H9 (cell line): ENCODE measurements at regions not wholly inside any gene's neighbourhood (a gene's known extent, or its start where the extent isn't known, plus 50 kb on each side); places are given as distances from the start of the nearest gene placed in this dataset.

Source experiments
- DNase-seq: peaks from one replicate; pipeline ENCODE4 v3.0.0-alpha.2; 2017
- H2AFZ ChIP-seq: one replicate; pipeline ENCODE4 v1.6.1; 2013; ENCODE audit warnings: mild to moderate bottlenecking, low read length, control low read depth, moderate library complexity
- H2AK5ac ChIP-seq: 2 replicates; pipeline ENCODE4 v1.6.1; 2013; ENCODE audit warnings: low read length, control low read depth, mixed read lengths; ENCODE audit not compliant: insufficient read length
- H2BK120ac ChIP-seq: one replicate; pipeline ENCODE4 v1.6.1; 2013; ENCODE audit warnings: low read depth, mild to moderate bottlenecking, low read length, control low read depth, inconsistent platforms; ENCODE audit not compliant: poor library complexity, severe bottlenecking
- H2BK12ac ChIP-seq: 2 replicates; pipeline ENCODE4 v1.6.1; 2013; ENCODE audit warnings: low read length, control low read depth, mixed read lengths, low read depth; ENCODE audit not compliant: insufficient read length
- H2BK15ac ChIP-seq: 2 replicates; pipeline ENCODE4 v1.6.1; 2013; ENCODE audit warnings: low read depth, low read length, control low read depth
- H2BK20ac ChIP-seq: one replicate; pipeline ENCODE4 v1.6.1; 2013; ENCODE audit warnings: low read depth, mild to moderate bottlenecking, low read length, control low read depth, inconsistent platforms; ENCODE audit not compliant: poor library complexity, severe bottlenecking
- H2BK5ac ChIP-seq: 2 replicates; pipeline ENCODE4 v1.6.1; 2013; ENCODE audit warnings: low read length, control low read depth, mixed read lengths; ENCODE audit not compliant: insufficient read length
- H3K14ac ChIP-seq: 2 replicates; pipeline ENCODE4 v1.6.1; 2013; ENCODE audit warnings: low read length, control low read depth; ENCODE audit not compliant: insufficient read depth
- H3K18ac ChIP-seq: 2 replicates; pipeline ENCODE4 v1.6.1; 2013; ENCODE audit warnings: low read depth, mild to moderate bottlenecking, mixed read lengths, low read length, control low read depth; ENCODE audit not compliant: insufficient read length
- H3K23ac ChIP-seq: 2 replicates; pipeline ENCODE4 v1.6.1; 2013; ENCODE audit warnings: low read length, control low read depth, mixed read lengths, low read depth; ENCODE audit not compliant: insufficient read length
- H3K23me2 ChIP-seq: 2 replicates; pipeline ENCODE4 v1.6.1; 2013; ENCODE audit warnings: low read depth, mild to moderate bottlenecking, mixed read lengths, low read length, control low read depth; ENCODE audit not compliant: insufficient read length, poor library complexity, severe bottlenecking
- H3K27ac ChIP-seq: 2 replicates; pipeline ENCODE4 v1.5.1; 2013; ENCODE audit warnings: low read length, control low read depth, mixed read lengths, low read depth; ENCODE audit not compliant: insufficient read length
- H3K27me3 ChIP-seq: 2 replicates; pipeline ENCODE4 v1.6.1; 2013; ENCODE audit warnings: low read length, control low read depth, inconsistent platforms; ENCODE audit not compliant: insufficient read depth
- H3K4ac ChIP-seq: 2 replicates; pipeline ENCODE4 v1.6.1; 2013; ENCODE audit warnings: low read depth, mild to moderate bottlenecking, control low read depth, inconsistent platforms, low read length, moderate library complexity
- H3K4me1 ChIP-seq: 2 replicates; pipeline ENCODE4 v1.6.1; 2013; ENCODE audit warnings: low read length, control low read depth, inconsistent platforms; ENCODE audit not compliant: insufficient read depth
- H3K4me2 ChIP-seq: 2 replicates; pipeline ENCODE4 v1.6.1; 2013; ENCODE audit warnings: low read length, control low read depth, mixed read lengths; ENCODE audit not compliant: insufficient read length, insufficient read depth
- H3K56ac ChIP-seq: 2 replicates; pipeline ENCODE4 v1.6.1; 2013; ENCODE audit warnings: low read depth, mild to moderate bottlenecking, mixed read lengths, low read length, control low read depth; ENCODE audit not compliant: insufficient read length
- H3K79me1 ChIP-seq: 2 replicates; pipeline ENCODE4 v1.6.1; 2013; ENCODE audit warnings: low read depth, mild to moderate bottlenecking, moderate library complexity, low read length, control low read depth, inconsistent platforms; ENCODE audit not compliant: insufficient read depth, poor library complexity, severe bottlenecking
- H3K79me2 ChIP-seq: 2 replicates; pipeline ENCODE4 v1.6.1; 2013; ENCODE audit warnings: low read length, control low read depth, inconsistent platforms; ENCODE audit not compliant: insufficient read depth
- H3K9ac ChIP-seq: 2 replicates; pipeline ENCODE4 v1.6.1; 2013; ENCODE audit warnings: low read length, control low read depth, mixed read lengths; ENCODE audit not compliant: insufficient read length; ENCODE audit errors: extremely low read depth
- H3K9me3 ChIP-seq: one replicate; pipeline ENCODE4 v1.6.1; 2013; ENCODE audit warnings: low read depth, low read length, inconsistent platforms; ENCODE audit not compliant: control insufficient read depth
- H3T11ph ChIP-seq: one replicate; pipeline ENCODE4 v1.6.1; 2013; ENCODE audit warnings: mild to moderate bottlenecking, low read length, control low read depth, inconsistent platforms
- H4K20me1 ChIP-seq: one replicate; pipeline ENCODE4 v1.6.1; 2013; ENCODE audit not compliant: control insufficient read depth, insufficient read length, insufficient read depth
- H4K5ac ChIP-seq: 2 replicates; pipeline ENCODE4 v1.6.1; 2013; ENCODE audit warnings: low read depth, mild to moderate bottlenecking, mixed read lengths, low read length, control low read depth; ENCODE audit not compliant: insufficient read length
- H4K8ac ChIP-seq: replicated peaks from 2 replicates; pipeline ENCODE4 v1.6.1; 2013; ENCODE audit warnings: low read length, control low read depth, mixed read lengths, low read depth; ENCODE audit not compliant: insufficient read length
- H4K91ac ChIP-seq: 2 replicates; pipeline ENCODE4 v1.6.1; 2013; ENCODE audit warnings: low read depth, mild to moderate bottlenecking, moderate library complexity, mixed read lengths, low read length, control low read depth; ENCODE audit not compliant: insufficient read length
- H3K27ac Mint-ChIP-seq, 3 experiments: 2 replicates in 2 of 3; 3 replicates in 1 of 3; pipeline ENCODE4 v1.8.0; 2020 to 2021; ENCODE audit warnings: mixed read lengths in 3 of 3, mild to moderate bottlenecking in 1 of 3, moderate library complexity in 1 of 3
- H3K27me3 Mint-ChIP-seq: 2 replicates; pipeline ENCODE4 v1.8.0; 2021; ENCODE audit warnings: low read depth, mild to moderate bottlenecking, moderate library complexity, mixed read lengths
- H3K36me3 Mint-ChIP-seq, 3 experiments: 2 replicates in 2 of 3; 3 replicates in 1 of 3; pipeline ENCODE4 v1.8.0; 2020 to 2021; ENCODE audit warnings: low read depth in 3 of 3, mixed read lengths in 3 of 3; ENCODE audit not compliant: insufficient read depth in 1 of 3
- H3K4me1 Mint-ChIP-seq, 2 experiments: 2 replicates each; pipeline ENCODE4 v1.8.0; 2020; ENCODE audit warnings: mixed read lengths in 2 of 2
- H3K4me3 Mint-ChIP-seq, 2 experiments: 2 replicates in 1 of 2; 3 replicates in 1 of 2; pipeline ENCODE4 v1.8.0; 2020 to 2021; ENCODE audit warnings: mild to moderate bottlenecking in 2 of 2, mixed read lengths in 2 of 2, moderate library complexity in 1 of 2
- H3K9me3 Mint-ChIP-seq, 2 experiments: 2 replicates in 1 of 2; 3 replicates in 1 of 2; pipeline ENCODE4 v1.8.0; 2020; ENCODE audit warnings: mild to moderate bottlenecking in 2 of 2, mixed read lengths in 2 of 2, moderate library complexity in 1 of 2
- WGBS: extraction: QIAGEN DNeasy Blood & Tissue Kit; methylation state at CpG from one replicate; pipeline ENCODE4 v1.1.7; 2013; ENCODE audit warnings: missing lambda C conversion rate, low lambda C conversion rate, mixed read lengths; ENCODE audit not compliant: insufficient read length; ENCODE audit errors: extremely low coverage; 5-methylcytosine and 5-hydroxymethylcytosine counted together
- TF ChIP-seq, protein P1 (sequence below): fragments of 200-600 bp; sonication (generic); conservative IDR thresholded peaks from 3 replicates; pipeline ENCODE4 v1.8.0; 2021; ENCODE audit warnings: antibody characterized with exemption, mild to moderate bottlenecking

- Histone ChIP-seq H3K9ac (no peak overlapping the region), H3K79me1 (no peaks in the 10 kb centered on the region), H3K4ac (no peak overlapping the region), H4K8ac (no peak overlapping the region), H3K56ac (no peak overlapping the region), H3K18ac (no peak overlapping the region), H4K5ac (no peak overlapping the region), H2BK5ac (no peak overlapping the region), H3K27ac (no peak overlapping the region), H3K9me3 (no peaks in the 10 kb centered on the region), H3T11ph (no peak overlapping the region), H3K4me1 (no peaks in the 10 kb centered on the region), H2BK15ac (no peak overlapping the region), H3K14ac (no peak overlapping the region), H3K23me2 (no peaks in the 10 kb centered on the region), H4K91ac (no peak overlapping the region), H2BK20ac (no peak overlapping the region), H2BK120ac (no peak overlapping the region), H2AFZ (no peak overlapping the region), H2AK5ac (no peak overlapping the region), H3K79me2 (no peaks in the 10 kb centered on the region), H3K27me3 (no peaks in the 10 kb centered on the region), H4K20me1 (no peaks in the 10 kb centered on the region), H2BK12ac (no peak overlapping the region), H3K23ac (no peak overlapping the region), H3K4me2 (no peak overlapping the region)
- DNase-seq = no peak
- WGBS = no CpG with 5 or more reads among the region's 17 CpGs
- no peak overlapping the region for H3K4me3 Mint-ChIP-seq
- H3K27me3 Mint-ChIP-seq = peaks cover 3% of the 10 kb centered on the region
- H3K36me3 Mint-ChIP-seq = no peaks in the 10 kb centered on the region
- H3K4me1 Mint-ChIP-seq = 0 out of 4 replicates have a peak, but pooled peaks cover 0 to 4% of the 10 kb centered on the region in 2 experiments
- H3K27ac Mint-ChIP-seq = no peak overlapping the region
- peaks cover 0 to 1% of the 10 kb centered on the region in 2 experiments; a peak in 1 of 5 replicates for H3K9me3 Mint-ChIP-seq
- TF ChIP-seq, protein P1, sequence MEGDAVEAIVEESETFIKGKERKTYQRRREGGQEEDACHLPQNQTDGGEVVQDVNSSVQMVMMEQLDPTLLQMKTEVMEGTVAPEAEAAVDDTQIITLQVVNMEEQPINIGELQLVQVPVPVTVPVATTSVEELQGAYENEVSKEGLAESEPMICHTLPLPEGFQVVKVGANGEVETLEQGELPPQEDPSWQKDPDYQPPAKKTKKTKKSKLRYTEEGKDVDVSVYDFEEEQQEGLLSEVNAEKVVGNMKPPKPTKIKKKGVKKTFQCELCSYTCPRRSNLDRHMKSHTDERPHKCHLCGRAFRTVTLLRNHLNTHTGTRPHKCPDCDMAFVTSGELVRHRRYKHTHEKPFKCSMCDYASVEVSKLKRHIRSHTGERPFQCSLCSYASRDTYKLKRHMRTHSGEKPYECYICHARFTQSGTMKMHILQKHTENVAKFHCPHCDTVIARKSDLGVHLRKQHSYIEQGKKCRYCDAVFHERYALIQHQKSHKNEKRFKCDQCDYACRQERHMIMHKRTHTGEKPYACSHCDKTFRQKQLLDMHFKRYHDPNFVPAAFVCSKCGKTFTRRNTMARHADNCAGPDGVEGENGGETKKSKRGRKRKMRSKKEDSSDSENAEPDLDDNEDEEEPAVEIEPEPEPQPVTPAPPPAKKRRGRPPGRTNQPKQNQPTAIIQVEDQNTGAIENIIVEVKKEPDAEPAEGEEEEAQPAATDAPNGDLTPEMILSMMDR = no peak
Observed at GRCh38 chr2:240212425-240213225, 72.2 kb upstream of the OTOS start.
